Activated B cell treated with CpG ODN at 0.5 μM for 24 hours (primary cell): ENCODE measurements at regions not wholly inside any gene's neighbourhood (a gene's known extent, or its start where the extent isn't known, plus 50 kb on each side); places are given as distances from the start of the nearest gene placed in this dataset.

Experiments used
- ATAC-seq: fragments of 200-7000 bp; cut with Tn5 transposase; one replicate; pipeline ENCODE4 v1.10.0; 2021; ENCODE audit warnings: low read depth, mild to moderate bottlenecking, moderate library complexity
- CTCF ChIA-PET: fragments of 350-600 bp; sonication (Branson Sonifier 250); formaldehyde crosslinking; loops from one replicate; lab custom pipeline; 2021; ENCODE audit warnings: antibody characterized with exemption; lab: Charles Lee
- POLR2A ChIA-PET: fragments of 350-600 bp; sonication (Branson Sonifier 250); formaldehyde crosslinking; loops from one replicate; lab custom pipeline; 2021; ENCODE audit warnings: antibody characterized with exemption; lab: Charles Lee
- DNase-seq: peaks from one replicate; pipeline ENCODE4 v3.0.0; 2022
- H3K27ac Mint-ChIP-seq: one replicate; pipeline ENCODE4 v1.8.0; 2020; ENCODE audit warnings: mixed read lengths
- H3K27me3 Mint-ChIP-seq: one replicate; pipeline ENCODE4 v1.8.0; 2021; ENCODE audit warnings: mixed read lengths
- H3K36me3 Mint-ChIP-seq: one replicate; pipeline ENCODE4 v1.8.0; 2021; ENCODE audit warnings: low read depth, mixed read lengths
- H3K4me1 Mint-ChIP-seq: one replicate; pipeline ENCODE4 v1.8.0; 2021; ENCODE audit warnings: mixed read lengths
- H3K4me3 Mint-ChIP-seq: one replicate; pipeline ENCODE4 v1.8.0; 2020; ENCODE audit warnings: mild to moderate bottlenecking, mixed read lengths
- H3K9me3 Mint-ChIP-seq: one replicate; pipeline ENCODE4 v1.8.0; 2020; ENCODE audit warnings: mixed read lengths
- CTCF ChIP-seq: fragments of 200-600 bp; IDR thresholded peaks from one replicate; pipeline ENCODE4 v1.8.0; 2022; ENCODE audit warnings: antibody characterized with exemption, mild to moderate bottlenecking
- intact Hi-C: fragments of 100-400 bp; cut with micrococcal nuclease; formaldehyde crosslinking; loops from one replicate; pipeline ENCODE4 v1.15.1; 2024

- H3K27ac Mint-ChIP-seq: no peak overlapping the region
- H3K9me3 Mint-ChIP-seq: no peaks in the 10 kb centered on the region
- CTCF ChIA-PET: interaction anchor here (0.9 to 6.4 kb wide), 5 partner anchors 37 to 523 kb away, joined by 3 to 42 read pairs (median 5); no protein-coding TSS in a partner anchor
- TF ChIP-seq CTCF: no peak
- H3K27me3 Mint-ChIP-seq: peaks cover 16% of the 10 kb centered on the region
- intact Hi-C loops: loop anchor here (5.0 to 10.0 kb wide), 3 partner anchors 616 to 1496 kb away; no protein-coding TSS in a partner anchor
- H3K4me1 Mint-ChIP-seq: peaks cover 8% of the 10 kb centered on the region
- DNase-seq (no peak), ATAC-seq (no peak)
- no peaks in the 10 kb centered on the region for H3K36me3 Mint-ChIP-seq
- no peak overlapping the region for H3K4me3 Mint-ChIP-seq
- POLR2A ChIA-PET: interaction anchor here (1.3 kb wide), 1 partner anchor 13 kb away, joined by 3 read pairs; no protein-coding TSS in a partner anchor
Measured at GRCh38 chr6:6721606-6722005, 133.1 kb downstream of the LY86 start.

- H3K27ac Mint-ChIP-seq: no peak overlapping the region
- no peak for ATAC-seq
- ChIA-PET CTCF (interaction anchor here (0.9 to 6.4 kb wide), 4 partner anchors 46 to 522 kb away, joined by 3 to 42 read pairs (median 8); no protein-coding TSS in a partner anchor), POLR2A (interaction anchor here (1.3 kb wide), 1 partner anchor 14 kb away, joined by 3 read pairs; no protein-coding TSS in a partner anchor)
- no peak overlapping the region for H3K4me3 Mint-ChIP-seq
- intact Hi-C loops: loop anchor here (5.0 to 10.0 kb wide), 3 partner anchors 615 to 1495 kb away; no protein-coding TSS in a partner anchor
- TF ChIP-seq CTCF: no peak
- DNase-seq: no peak
- H3K9me3 Mint-ChIP-seq: no peaks in the 10 kb centered on the region
- H3K4me1 Mint-ChIP-seq: peaks cover 8% of the 10 kb centered on the region
- H3K36me3 Mint-ChIP-seq: no peaks in the 10 kb centered on the region
- peaks cover 20% of the 10 kb centered on the region for H3K27me3 Mint-ChIP-seq
Measured at GRCh38 chr6:6722195-6722594, 133.7 kb downstream of the LY86 start.

DNA sequence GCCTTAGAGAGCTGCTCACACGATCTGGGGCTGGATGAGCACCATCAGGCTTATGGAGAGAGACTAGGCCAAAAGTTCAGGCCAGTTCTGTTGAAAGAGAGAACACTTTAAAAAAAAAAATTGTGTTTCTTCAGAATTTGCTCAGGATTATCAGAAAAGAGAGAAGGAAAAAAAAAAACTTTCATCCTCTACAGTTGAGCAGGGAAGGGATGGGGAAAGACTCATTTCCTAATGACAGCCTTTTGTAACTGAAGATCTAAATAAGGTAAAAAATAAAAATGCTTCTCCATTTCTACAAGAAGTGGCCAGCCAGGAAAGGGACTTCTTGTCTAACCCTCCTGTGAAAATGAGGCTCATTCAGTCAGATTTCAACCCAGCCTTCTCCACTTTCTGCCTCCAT lies 134.8 kb downstream of the LY86 start:
- peaks cover 23% of the 10 kb centered on the region for H3K27me3 Mint-ChIP-seq
- intact Hi-C loops: loop anchor here (5.0 to 10.0 kb wide), 3 partner anchors 614 to 1494 kb away; no protein-coding TSS in a partner anchor
- TF ChIP-seq CTCF: no peak
- DNase-seq: no peak
- H3K4me3 Mint-ChIP-seq: no peak overlapping the region
- no peak for ATAC-seq
- H3K27ac Mint-ChIP-seq: no peak overlapping the region
- no peaks in the 10 kb centered on the region for H3K36me3 Mint-ChIP-seq
- H3K9me3 Mint-ChIP-seq: no peaks in the 10 kb centered on the region
- CTCF ChIA-PET: interaction anchor here (0.6 to 6.4 kb wide), 7 partner anchors 9 to 552 kb away, joined by 3 to 42 read pairs (median 4); no protein-coding TSS in a partner anchor
- H3K4me1 Mint-ChIP-seq: peaks cover 8% of the 10 kb centered on the region
- POLR2A ChIA-PET: no interaction called here

DNA sequence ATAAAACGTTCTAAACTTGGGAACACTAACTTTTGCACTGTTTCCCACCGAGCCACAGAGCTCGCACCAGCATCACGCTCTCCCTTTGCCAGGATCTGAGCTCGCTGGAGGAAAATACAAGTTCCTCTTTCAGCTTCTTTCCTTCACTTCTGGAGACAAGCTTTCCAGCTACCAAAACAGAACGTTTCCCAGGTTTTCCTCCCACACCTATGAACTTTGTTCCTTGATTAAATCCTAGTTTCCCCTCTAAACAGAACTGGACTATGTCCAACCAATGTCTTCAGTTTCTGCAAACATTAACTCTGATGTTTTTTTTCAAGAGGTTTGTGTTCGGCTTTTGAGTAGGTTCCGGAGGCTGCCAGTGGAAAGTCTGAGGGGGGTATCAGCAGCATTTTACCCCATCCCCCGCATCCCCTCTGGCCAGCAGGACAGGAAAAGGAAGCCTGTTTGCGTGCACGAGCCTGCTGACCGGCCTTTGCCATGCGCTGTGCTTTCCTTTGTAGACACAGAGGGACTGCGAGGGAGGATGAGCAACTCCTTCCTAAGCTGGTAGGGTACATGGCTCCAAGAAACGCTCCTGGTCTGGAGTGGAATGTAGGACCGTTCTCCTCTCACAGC lies 135.5 kb downstream of the LY86 start:
- CTCF ChIA-PET: interaction anchor here (1.0 to 6.4 kb wide), 7 partner anchors 10 to 552 kb away, joined by 3 to 42 read pairs (median 4); no protein-coding TSS in a partner anchor
- Mint-ChIP-seq H3K27ac (no peak overlapping the region), H3K36me3 (no peaks in the 10 kb centered on the region), H3K4me1 (peaks cover 8% of the 10 kb centered on the region), H3K4me3 (no peak overlapping the region), H3K9me3 (no peaks in the 10 kb centered on the region), H3K27me3 (peaks cover 23% of the 10 kb centered on the region)
- ATAC-seq (no peak), DNase-seq (no peak)
- POLR2A ChIA-PET: no interaction called here
- intact Hi-C loops: loop anchor here (1.0 to 10.0 kb wide), 7 partner anchors 47 to 1493 kb away; no protein-coding TSS in a partner anchor
- TF ChIP-seq CTCF: no peak
